Hematopoietic multipotent progenitor cell treated with erythropoietin and hydrocortisone succinate and interleukin-3 and kit ligand, for 8 days (in vitro differentiated cells): ENCODE measurements at regions not wholly inside any gene's neighbourhood (a gene's known extent, or its start where the extent isn't known, plus 50 kb on each side); places are given as distances from the start of the nearest gene placed in this dataset.
"Not testable (repeated sequence)": the region's sequence is repeated elsewhere in the genome, so short reads cannot be mapped to it uniquely, and the experiment has no call there.

ENCODE experiments used
- DNase-seq: peaks from one replicate; pipeline ENCODE4 v3.0.0-alpha.2; 2015

- DNase-seq = no peak
These were observed 60.4 kb upstream of the ATXN3L start for GRCh38 chrX:13380211-13380610.

- not testable (repeated sequence) for DNase-seq
These were observed 59.0 kb upstream of the ATXN3L start for GRCh38 chrX:13378562-13379518.

GRCh38 chrX:13377550-13377934 is 57.7 kb upstream of the ATXN3L start:
- no peak for DNase-seq

GRCh38 chrX:13376857-13377549 is 57.1 kb upstream of the ATXN3L start:
- DNase-seq = peak; percentile 2

- not testable (repeated sequence) for DNase-seq
These were observed 55.7 kb upstream of the ATXN3L start for GRCh38 chrX:13375596-13375995.

GRCh38 chrX:13374364-13374763 is 54.5 kb upstream of the ATXN3L start:
- DNase-seq = no peak

GRCh38 chrX:13373431-13374187 is 53.8 kb upstream of the ATXN3L start:
- no peak for DNase-seq

- no peak for DNase-seq
These were observed 53.2 kb upstream of the ATXN3L start for GRCh38 chrX:13373027-13373426.

GRCh38 chrX:13372203-13372980 is 52.5 kb upstream of the ATXN3L start:
- DNase-seq = no peak

- no peak for DNase-seq
These were observed 51.3 kb upstream of the ATXN3L start for GRCh38 chrX:13371186-13371585.

GRCh38 chrX:13370713-13371112 is 50.9 kb upstream of the ATXN3L start:
- no peak for DNase-seq
